Motor neuron (in vitro differentiated cells): ENCODE measurements at regions not wholly inside any gene's neighbourhood (a gene's known extent, or its start where the extent isn't known, plus 50 kb on each side); places are given as distances from the start of the nearest gene placed in this dataset.
A peak's percentile ranks its signal among the peaks of the same experiment; 100 is the strongest.
"Not testable (repeated sequence)": the region's sequence is repeated elsewhere in the genome, so short reads cannot be mapped to it uniquely, and the experiment has no call there.

Experiments used
- ATAC-seq, 8 experiments: fragments of 200-7000 bp; cut with Tn5 transposase; replicated peaks in 6 of 8; 2 replicates each; pipeline ENCODE4 v1.8.0; 2021; ENCODE audit warnings: mild to moderate bottlenecking in 8 of 8, moderate library complexity in 8 of 8
- H3K27ac ChIP-seq, 2 donors: fragments of 250-450 bp; sonication (Bioruptor Pico); 2 replicates each; pipeline ENCODE4 v1.9.0; 2021; ENCODE audit warnings: antibody characterized with exemption in 2 of 2, mild to moderate bottlenecking in 2 of 2, moderate library complexity in 1 of 2
- H3K4me1 ChIP-seq, 2 donors: fragments of 250-450 bp; sonication (Bioruptor Pico); replicated peaks in 1 of 2; 2 replicates each; pipeline ENCODE4 v1.6.1; 2021; ENCODE audit warnings: antibody characterized with exemption in 2 of 2, mild to moderate bottlenecking in 2 of 2, moderate library complexity in 1 of 2
- H3K4me3 ChIP-seq, 5 donors: fragments of 250-450 bp; sonication (Bioruptor Pico); 2 replicates each; pipeline ENCODE4 v1.9.0; 2021; ENCODE audit warnings: antibody characterized with exemption in 5 of 5, mild to moderate bottlenecking in 5 of 5, moderate library complexity in 4 of 5
- WGBS, 10 experiments: fragments of 450-650 bp; shearing (Covaris generic); methylation state at CpG; one replicate each; pipeline ENCODE4 v1.0.0; 2022; 5-methylcytosine and 5-hydroxymethylcytosine counted together
- in situ Hi-C, 9 experiments: fragments of 400-800 bp; cut with MboI; loops; one replicate each; pipeline ENCODE4 v1.15.0; 2021; ENCODE audit warnings: low sequenced_read_pairs in 9 of 9, low pct_unique_long_range_greater_than_20kb in 2 of 9; ENCODE audit not compliant: unreplicated experiment in 9 of 9

DNA sequence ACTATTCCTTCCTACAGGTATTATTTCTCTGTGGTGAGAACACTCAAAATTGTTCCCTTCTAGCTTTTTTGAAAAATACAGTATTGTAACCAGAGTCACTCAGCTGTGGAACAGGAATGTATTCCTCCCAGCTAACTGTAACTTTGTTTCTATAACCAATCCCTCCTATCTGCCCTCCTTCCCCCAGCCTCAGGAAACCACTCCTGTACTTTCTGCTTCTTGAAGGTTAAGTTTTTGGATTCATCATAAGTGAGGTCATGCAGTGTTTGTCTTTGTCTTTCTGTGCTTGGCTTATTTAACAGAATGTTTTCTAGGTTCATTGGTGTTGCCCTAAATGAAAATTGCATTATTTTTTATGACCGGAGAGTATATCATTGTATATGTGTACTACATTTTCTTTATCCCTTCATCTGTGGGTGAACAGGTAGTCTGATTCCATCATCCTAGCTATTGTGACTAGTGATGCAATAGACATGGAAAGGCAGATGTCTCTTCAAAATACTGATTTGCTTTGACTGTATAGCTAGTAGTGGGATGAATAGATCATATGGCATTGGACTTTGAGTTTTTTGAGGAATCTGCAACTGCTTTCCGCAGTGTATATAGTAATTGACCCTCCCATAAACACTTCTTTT, 112.9 kb upstream of the GRK3 start:
- in situ Hi-C loops, result loop anchor here in 5 of 9 experiments (25.0 kb wide), 4 partner anchors 236 to 886 kb away; no protein-coding TSS in a partner anchor
- Histone ChIP-seq H3K27ac (no peak overlapping the region), H3K4me1 (peaks cover 16 to 21% of the 10 kb centered on the region in 2 donors), H3K4me3 (no peak overlapping the region)
- 50 to 100% (median 88%) methylated on average over 1 to 2 of the region's 2 CpGs; no CpG with 5 or more reads in 3 of the 10 experiments for WGBS, 10 experiments
- no peak for ATAC-seq

DNA sequence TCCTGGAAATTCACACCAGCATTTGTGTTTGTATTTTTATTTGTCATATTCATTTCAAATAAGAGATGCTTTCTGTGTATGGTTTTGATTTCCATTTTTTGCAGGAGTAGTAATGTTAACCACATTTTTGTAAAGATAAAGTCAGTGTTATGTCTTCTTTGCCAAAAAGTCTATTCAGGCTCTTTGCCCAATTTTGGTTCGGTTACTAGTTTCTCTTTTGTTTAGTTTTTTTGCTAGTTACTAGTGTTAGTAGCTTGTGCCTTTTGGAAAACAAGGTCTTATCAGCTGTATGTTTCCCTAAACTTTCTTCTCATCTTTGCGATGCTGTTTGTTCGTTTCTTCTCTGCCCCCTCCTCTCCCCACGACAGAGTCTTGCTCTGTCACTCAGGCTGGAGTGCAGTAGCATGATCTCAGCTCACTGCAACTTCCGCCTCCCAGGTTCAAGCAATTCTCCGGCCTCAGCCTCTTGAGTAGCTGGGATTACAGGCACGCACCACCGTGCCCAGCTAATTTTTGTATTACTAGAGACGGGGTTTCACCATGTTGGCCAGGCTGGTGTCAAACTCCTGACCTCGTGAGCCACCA, 112.3 kb upstream of the GRK3 start:
- in situ Hi-C loops, result loop anchor here in 5 of 9 experiments (25.0 kb wide), 4 partner anchors 235 to 885 kb away; no protein-coding TSS in a partner anchor

DNA sequence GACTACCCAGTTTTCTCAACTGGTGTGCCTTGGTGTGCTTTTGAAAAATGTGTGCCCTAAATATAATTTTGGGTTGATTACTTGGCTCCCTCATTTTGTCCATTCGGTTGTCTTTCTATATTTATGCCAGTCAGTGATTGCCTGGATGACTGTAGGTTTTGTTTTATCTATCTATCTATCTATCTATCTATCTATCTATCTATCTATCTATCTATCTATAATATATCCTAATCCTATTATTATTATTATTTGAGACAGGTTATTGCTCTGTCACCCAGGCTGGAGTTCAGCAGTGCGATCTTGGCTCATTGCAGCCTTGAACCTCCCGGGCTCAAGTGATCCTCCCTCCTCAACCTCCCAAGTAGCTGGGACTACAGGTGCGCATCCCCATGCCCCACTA, 111.4 kb upstream of the GRK3 start:
- no peak for ATAC-seq
- no peak overlapping the region for H3K27ac ChIP-seq
- in situ Hi-C loops, result loop anchor here in 5 of 9 experiments (25.0 kb wide), 4 partner anchors 234 to 884 kb away; no protein-coding TSS in a partner anchor
- H3K4me3 ChIP-seq, result no peak overlapping the region
- peaks cover 8 to 14% of the 10 kb centered on the region in 2 donors for H3K4me1 ChIP-seq
- 79 to 100% (median 92%) methylated on average over 2 to 4 of the region's 4 CpGs; no CpG with 5 or more reads in 4 of the 10 experiments for WGBS, 10 experiments

More for the DNA sequence above, 112.3 kb upstream of the GRK3 start:
- peak in 1 of 8 experiments; percentile 20 for ATAC-seq
- Histone ChIP-seq H3K4me3 (no peak overlapping the region), H3K4me1 (peaks cover 14 to 18% of the 10 kb centered on the region in 2 donors), H3K27ac (no peak overlapping the region)
- WGBS, 10 experiments, result 5 to 93% (median 78%) methylated on average over 1 to 10 of the region's 10 CpGs; no CpG with 5 or more reads in 1 of the 10 experiments

DNA sequence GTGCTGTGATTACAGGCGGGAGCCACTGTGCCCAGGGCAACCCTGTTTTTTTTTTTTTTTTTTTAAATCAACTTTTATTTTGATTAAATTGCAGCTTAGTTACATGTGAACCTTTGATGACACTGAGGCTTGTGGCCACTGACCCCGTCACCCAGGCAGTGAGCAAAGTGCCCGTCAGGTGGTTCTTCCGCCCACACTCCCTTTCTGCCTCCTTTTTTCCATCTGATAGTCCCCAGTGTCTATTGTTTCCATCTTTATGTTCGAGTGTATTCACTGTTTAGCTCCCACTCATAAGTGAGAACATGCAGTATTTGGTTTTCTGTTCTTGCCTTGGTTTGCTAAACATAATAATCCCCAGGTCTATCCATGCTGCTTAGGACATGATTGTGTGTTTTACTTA, 110.9 kb upstream of the GRK3 start:
- Histone ChIP-seq H3K27ac (no peak overlapping the region), H3K4me3 (no peak overlapping the region), H3K4me1 (peaks cover 8 to 14% of the 10 kb centered on the region in 2 donors)
- in situ Hi-C loops, result loop anchor here in 5 of 9 experiments (25.0 kb wide), 4 partner anchors 234 to 884 kb away; no protein-coding TSS in a partner anchor
- WGBS, 10 experiments, result 60 to 92% (median 79%) methylated on average over 2 to 5 of the region's 5 CpGs; no CpG with 5 or more reads in 3 of the 10 experiments
- no peak for ATAC-seq

DNA sequence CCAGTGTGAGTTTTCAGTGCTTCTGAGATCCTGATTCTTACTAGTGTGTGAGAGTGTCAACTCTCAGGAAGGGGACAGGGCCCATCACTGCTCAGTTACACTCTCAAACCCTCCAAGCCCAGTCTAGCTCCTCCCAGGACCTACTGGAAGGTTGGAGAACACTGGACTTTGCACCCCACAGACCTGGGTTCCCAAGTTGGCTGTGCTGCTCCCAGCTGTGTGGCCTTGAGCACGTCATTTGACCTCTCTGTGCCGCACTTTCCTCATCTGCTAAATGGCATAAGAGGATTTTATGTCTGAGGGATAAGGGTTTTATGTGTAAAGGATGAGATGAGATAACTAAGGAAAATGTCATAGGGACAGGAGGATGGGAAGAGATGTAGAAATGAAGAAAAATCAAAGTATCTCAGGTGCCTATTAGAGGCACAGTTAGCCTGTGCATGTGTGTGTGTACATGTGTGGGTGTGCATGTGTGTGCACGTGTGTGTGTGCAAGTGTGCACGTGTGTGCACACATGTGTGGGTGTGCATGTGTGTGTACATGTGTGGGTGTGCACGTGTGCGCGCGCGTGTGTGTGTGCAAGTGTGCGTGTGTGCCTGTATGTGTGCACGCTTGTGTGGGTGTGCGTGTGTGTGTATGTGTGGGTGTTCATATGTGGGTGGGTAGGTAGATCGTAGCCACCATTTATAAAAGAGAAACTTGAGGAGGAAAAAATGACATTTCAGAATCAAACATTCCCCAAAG, 108.0 kb upstream of the GRK3 start:
- 84 to 100% (median 100%) methylated on average over 1 to 5 of the region's 13 CpGs; no CpG with 5 or more reads in 7 of the 10 experiments for WGBS, 10 experiments
- not testable (repeated sequence) for H3K4me1 ChIP-seq, H3K4me3 ChIP-seq, ATAC-seq, H3K27ac ChIP-seq
- in situ Hi-C loops, result loop anchor here in 5 of 9 experiments (25.0 kb wide), 4 partner anchors 231 to 881 kb away; no protein-coding TSS in a partner anchor

DNA sequence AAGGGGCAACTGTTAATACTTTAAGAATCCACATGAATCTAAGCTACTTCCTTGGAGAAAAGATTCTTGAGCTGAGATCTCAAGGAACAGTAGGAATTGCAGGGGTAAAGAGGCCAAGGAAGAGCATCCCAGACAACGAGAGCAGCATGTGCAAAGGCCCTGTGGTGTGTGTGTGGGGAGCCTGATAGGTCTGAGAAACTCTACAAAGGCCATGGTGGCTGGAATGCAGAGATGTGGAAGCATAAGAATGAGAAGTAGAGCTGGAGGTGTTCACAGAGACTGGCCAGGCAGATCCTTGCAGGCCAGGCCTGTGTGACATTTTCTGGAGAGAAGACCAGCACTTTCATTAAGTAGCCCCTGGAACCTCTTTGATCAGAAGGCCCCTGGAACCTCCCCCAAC, 105.8 kb upstream of the GRK3 start:
- ATAC-seq, H3K4me3 ChIP-seq, H3K27ac ChIP-seq, H3K4me1 ChIP-seq: not testable (repeated sequence)
- WGBS, 10 experiments, result 100% methylated on average over 1 of the region's 1 CpG; no CpG with 5 or more reads in 9 of the 10 experiments
- in situ Hi-C loops, result loop anchor here in 5 of 9 experiments (25.0 kb wide), 4 partner anchors 229 to 879 kb away; no protein-coding TSS in a partner anchor

DNA sequence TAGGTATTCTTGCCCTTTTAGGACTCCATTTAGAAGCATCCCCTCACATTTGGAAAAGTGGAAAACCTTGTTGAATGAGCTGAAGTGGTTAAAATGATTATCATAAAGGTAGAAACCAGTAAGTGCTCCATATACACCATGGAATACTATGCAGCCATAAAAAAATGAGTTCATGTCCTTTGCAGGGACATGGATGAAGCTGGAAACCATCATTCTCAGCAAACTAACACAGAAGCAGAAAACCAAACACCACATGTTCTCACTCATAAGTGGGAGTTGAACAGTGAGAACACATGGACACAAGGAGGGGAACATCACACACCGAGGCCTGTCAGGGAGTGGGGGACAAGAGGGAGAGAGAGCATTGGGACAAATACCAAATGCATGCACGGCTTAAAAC, 103.8 kb upstream of the GRK3 start:
- 93 to 100% (median 100%) methylated on average over 1 to 2 of the region's 2 CpGs; no CpG with 5 or more reads in 5 of the 10 experiments for WGBS, 10 experiments
- not testable (repeated sequence) for H3K4me1 ChIP-seq, H3K27ac ChIP-seq, ATAC-seq, H3K4me3 ChIP-seq
- in situ Hi-C loops, result loop anchor here in 7 of 9 experiments (10.0 to 25.0 kb wide), 6 partner anchors 227 to 877 kb away; no protein-coding TSS in a partner anchor

DNA sequence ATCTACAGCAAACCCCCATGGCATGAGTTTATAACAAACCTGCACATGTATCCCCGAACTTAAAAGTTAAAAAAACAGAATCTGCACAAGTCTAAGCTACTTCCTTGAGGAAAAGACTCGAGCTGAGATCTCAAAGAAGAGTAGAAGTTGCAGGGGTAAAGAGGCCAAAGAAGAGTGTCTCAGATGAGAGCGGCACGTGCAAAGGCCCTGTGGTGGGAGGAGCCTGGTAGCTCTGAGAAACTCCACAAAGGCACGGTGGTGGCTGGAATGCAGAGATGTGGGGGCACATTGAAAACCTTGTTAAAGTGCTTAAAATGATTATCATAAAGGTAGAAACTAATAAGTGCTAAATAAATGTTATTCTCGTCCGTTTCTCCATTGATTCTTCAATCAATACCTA, 103.2 kb upstream of the GRK3 start:
- 70 to 100% (median 94%) methylated on average over 1 to 6 of the region's 7 CpGs; no CpG with 5 or more reads in 2 of the 10 experiments for WGBS, 10 experiments
- in situ Hi-C loops, result loop anchor here in 7 of 9 experiments (10.0 to 25.0 kb wide), 6 partner anchors 226 to 876 kb away; no protein-coding TSS in a partner anchor
- Histone ChIP-seq H3K27ac (no peak overlapping the region), H3K4me1 (no peaks in the 10 kb centered on the region), H3K4me3 (no peak overlapping the region)
- ATAC-seq, result no peak

DNA sequence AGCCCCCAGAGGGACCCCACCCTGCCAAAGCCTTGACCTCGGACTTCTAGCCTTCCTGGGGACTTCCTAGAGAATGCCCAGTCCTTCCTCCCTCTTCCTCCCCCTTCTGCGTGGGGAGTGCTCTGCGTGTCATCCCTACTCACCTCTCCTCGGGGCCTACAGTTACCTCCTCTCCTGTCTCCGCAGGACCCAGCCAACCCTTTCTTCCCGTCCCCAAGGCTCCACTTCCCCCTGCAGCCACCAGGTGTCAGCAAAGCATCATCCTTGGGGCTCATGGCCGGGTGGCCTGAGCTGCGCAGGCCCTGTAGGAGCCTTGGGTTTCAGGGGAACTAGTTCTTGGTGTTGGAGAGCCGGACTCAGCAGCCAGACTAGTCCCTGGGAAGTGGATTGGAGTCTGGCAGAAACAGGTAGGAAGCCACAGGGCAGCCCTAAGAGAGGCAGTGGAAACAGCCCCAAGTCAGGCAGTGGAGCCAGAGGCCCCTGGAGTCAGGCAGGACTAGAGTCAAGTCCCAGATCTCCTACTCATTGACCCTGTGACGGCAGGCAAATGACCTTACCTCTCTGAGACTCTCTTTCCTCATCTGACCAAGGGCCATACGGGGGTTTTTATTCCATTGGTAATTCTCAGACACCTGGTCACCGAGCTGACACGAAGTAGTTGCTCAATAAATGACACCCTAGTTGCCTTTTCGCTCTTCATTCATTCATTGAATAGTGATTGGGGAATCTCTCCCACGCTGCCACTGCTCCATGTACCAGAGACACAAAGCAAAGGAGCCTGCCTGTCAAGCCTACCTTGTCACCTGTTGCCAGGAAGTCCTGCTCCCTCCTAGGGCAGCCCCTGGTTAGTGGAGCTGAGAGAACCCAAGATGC, 101.8 kb upstream of the GRK3 start:
- in situ Hi-C loops, result loop anchor here in 7 of 9 experiments (10.0 to 25.0 kb wide), 6 partner anchors 225 to 875 kb away; no protein-coding TSS in a partner anchor
- WGBS, 10 experiments, result 8 to 50% (median 18%) methylated on average over 1 to 8 of the region's 15 CpGs; no CpG with 5 or more reads in 3 of the 10 experiments

DNA sequence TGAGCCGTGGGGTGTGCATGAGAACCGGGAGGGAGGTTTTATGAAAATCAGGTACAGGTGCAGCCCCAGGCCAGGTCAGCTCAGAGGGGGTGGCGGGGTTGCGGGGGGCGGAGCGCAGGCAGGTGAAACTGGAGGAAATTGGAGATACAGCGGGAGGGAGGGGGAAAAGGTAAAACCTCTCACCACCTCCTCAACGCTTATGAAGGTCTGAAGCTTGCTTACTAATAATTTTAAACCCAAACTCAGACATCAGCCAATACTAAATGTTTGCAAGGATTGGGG, 101.2 kb upstream of the GRK3 start:
- not testable (repeated sequence) for H3K27ac ChIP-seq, ATAC-seq, H3K4me1 ChIP-seq, H3K4me3 ChIP-seq
- WGBS, 10 experiments, result 67% methylated on average over 1 of the region's 8 CpGs; no CpG with 5 or more reads in 9 of the 10 experiments
- in situ Hi-C loops, result loop anchor here in 7 of 9 experiments (10.0 to 25.0 kb wide), 6 partner anchors 224 to 874 kb away; no protein-coding TSS in a partner anchor

More for the DNA sequence above, 101.8 kb upstream of the GRK3 start:
- H3K4me1 ChIP-seq, H3K27ac ChIP-seq, H3K4me3 ChIP-seq: not testable (repeated sequence)
- peak; percentile 84 to 99 (median 97) for ATAC-seq

DNA sequence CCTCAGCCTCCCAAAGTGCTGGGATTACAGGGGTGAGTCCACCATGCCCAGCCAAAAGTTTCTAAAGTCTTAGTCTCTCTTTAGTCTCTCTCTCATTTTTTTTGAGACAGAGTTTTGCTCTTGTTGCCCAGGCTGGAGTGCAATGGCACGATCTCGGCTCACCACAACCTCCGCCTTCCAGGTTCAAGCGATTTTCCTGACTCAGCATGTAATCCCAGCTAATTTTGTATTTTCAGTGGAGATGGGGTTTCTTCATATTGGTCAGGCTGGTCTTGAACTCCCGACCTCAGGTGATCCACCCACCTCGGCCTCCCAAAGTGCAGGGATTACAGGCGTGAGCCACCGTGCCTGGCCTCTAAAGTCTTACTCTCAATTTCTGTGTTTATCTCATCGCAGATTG, 100.1 kb upstream of the GRK3 start:
- in situ Hi-C loops, result loop anchor here in 7 of 9 experiments (10.0 to 25.0 kb wide), 6 partner anchors 223 to 873 kb away; no protein-coding TSS in a partner anchor

DNA sequence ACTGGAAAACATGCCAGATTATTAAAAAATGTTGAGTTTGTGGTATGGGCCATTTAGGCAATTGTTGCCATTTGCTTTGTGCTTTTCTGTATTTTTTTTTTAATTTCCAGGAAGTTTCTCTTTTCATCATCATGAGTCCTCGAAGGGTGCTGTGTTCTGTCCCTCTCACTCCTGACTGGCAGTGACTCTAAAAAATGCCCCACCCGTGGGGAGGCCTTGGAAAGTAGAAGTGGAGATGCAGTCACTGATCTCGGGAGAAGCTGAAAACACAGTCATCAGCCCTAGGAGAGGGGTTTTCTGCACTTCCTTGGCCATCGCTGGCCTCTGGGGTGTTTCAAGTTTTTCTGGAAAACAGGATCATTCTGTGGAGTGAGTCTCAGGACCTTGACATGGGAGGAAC, 98.5 kb upstream of the GRK3 start:
- 60 to 100% (median 84%) methylated on average over 1 to 4 of the region's 4 CpGs; no CpG with 5 or more reads in 3 of the 10 experiments for WGBS, 10 experiments

More for the DNA sequence above, 100.1 kb upstream of the GRK3 start:
- ATAC-seq, H3K4me1 ChIP-seq, H3K4me3 ChIP-seq, H3K27ac ChIP-seq: not testable (repeated sequence)
- 80 to 100% (median 98%) methylated on average over 1 to 8 of the region's 9 CpGs; no CpG with 5 or more reads in 3 of the 10 experiments for WGBS, 10 experiments

More for the DNA sequence above, 98.5 kb upstream of the GRK3 start:
- in situ Hi-C loops, result loop anchor here in 7 of 9 experiments (10.0 to 25.0 kb wide), 6 partner anchors 221 to 871 kb away; no protein-coding TSS in a partner anchor
- Histone ChIP-seq H3K4me3 (no peak overlapping the region), H3K4me1 (no peaks in the 10 kb centered on the region), H3K27ac (no peak overlapping the region)
- ATAC-seq, result peak in 2 of 8 experiments; percentile 27 to 83
